GM23248 (cell line): ENCODE measurements at regions not wholly inside any gene's neighbourhood (a gene's known extent, or its start where the extent isn't known, plus 50 kb on each side); places are given as distances from the start of the nearest gene placed in this dataset.

Experiments used
- EZH2 ChIP-seq: fragments of 200-600 bp; sonication (generic); IDR thresholded peaks from 2 replicates; pipeline ENCODE4 v1.6.1; 2018; ENCODE audit warnings: antibody characterized with exemption, mild to moderate bottlenecking; ENCODE audit not compliant: insufficient read depth, poor library complexity, severe bottlenecking
- EZH2phosphoT487 ChIP-seq: fragments of 200-600 bp; sonication (generic); IDR thresholded peaks from 2 replicates; pipeline ENCODE4 v1.6.1; 2018; ENCODE audit warnings: antibody characterized with exemption, moderate library complexity, mild to moderate bottlenecking, low read depth; ENCODE audit not compliant: insufficient read depth

- no peak for TF ChIP-seq EZH2
- no peak for TF ChIP-seq EZH2phosphoT487
Observed at GRCh38 chr6:133681891-133682290, 207.0 kb upstream of the TCF21 start.
